ENCODE measurements at regions not wholly inside any gene's neighbourhood (a gene's known extent, or its start where the extent isn't known, plus 50 kb on each side); places are given as distances from the start of the nearest gene placed in this dataset.
"Not testable (repeated sequence)": the region's sequence is repeated elsewhere in the genome, so short reads cannot be mapped to it uniquely, and the experiment has no call there.

GRCh38 chr1:173257805-173258204 lies 50.7 kb upstream of the TNFSF4 start:
- no peak for DNase-seq (ENCODE audit: low spot score)

DNA sequence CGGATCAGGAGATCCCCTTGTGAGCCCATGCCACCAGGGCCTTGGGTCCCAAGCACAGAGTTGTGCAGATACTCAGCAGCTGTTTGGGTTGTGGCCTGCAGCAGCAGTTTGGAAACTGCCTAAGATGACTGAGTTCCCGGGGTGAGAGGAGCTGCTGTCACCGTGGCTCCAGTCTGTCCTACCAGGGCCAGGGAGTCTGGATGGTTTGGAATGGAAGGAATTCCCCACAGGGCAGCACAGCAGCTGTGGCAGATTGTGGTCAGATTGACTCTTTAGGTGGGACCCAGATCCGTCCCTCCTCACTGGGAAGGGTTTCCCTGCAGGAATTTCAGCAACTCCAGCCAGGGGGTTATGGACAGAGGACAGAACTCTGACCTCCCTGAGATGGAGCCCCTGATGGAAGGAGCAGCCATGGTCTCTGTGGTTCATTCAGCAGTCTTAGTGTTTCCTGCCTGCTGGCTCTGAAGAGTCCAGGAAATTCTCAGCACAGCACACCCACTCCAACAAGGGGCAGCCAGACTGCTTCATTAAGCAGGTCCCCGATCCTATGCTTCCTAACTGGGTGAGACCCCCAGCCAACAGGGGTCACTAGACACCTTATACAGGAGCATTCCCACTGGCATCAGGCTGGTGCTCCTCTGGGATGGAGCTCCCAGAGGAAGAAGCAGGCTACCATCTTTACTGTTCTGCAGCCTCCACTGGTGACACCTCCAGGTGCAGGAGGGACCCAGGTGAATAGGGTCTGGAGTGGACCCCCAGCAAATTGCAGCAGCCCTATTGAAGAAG lies 51.5 kb upstream of the TNFSF4 start:
- no peak for DNase-seq (ENCODE audit: low spot score)

DNA sequence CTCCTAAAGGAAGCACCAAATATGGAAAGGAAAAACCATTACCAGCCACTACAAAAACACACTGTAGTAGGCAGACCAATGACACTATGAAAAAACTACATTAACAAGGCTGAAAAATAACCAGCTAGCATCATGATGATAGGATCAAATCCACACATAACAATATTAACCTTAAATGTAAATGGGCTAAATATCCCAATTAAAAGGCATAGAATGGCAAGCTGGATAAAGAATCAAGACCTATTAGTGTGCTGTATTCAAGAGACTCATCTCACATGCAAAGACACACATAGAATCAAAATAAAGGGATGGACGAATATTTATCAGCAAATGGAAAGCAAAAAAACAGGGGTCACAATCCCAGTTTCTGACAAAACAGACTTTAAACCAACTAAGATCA lies 53.2 kb upstream of the TNFSF4 start:
- not testable (repeated sequence) for DNase-seq (ENCODE audit: low spot score)

- no peak for DNase-seq (ENCODE audit: low spot score)
These were observed 59.7 kb upstream of the TNFSF4 start for GRCh38 chr1:173266841-173267240.

DNA sequence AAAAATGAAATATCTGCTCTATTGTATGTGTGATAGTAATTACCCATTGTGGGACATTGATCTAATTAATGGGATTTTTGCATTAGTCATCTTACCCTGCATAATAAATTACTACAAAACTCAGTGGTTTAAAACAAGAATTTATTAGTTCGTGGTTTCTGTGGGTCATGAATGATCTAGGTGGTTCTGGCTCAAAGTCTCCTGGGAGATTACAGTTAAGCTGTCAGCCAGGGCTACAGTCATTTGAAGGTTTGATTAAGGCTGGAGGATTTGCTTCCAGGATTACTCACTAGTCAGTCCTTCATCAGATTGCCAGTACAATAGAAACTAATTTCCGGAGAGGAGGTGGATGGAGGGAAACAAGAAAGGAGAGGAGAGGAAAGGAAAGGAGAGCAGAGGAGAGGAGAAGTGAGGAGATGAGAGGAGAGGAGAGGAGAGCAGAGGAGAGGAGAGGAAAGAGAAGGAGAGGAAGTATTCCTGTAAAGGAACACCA lies 60.4 kb upstream of the TNFSF4 start:
- DNase-seq (ENCODE audit: low spot score), result no peak

GRCh38 chr1:173268261-173268660 lies 61.1 kb upstream of the TNFSF4 start:
- no peak for DNase-seq (ENCODE audit: low spot score)

DNA sequence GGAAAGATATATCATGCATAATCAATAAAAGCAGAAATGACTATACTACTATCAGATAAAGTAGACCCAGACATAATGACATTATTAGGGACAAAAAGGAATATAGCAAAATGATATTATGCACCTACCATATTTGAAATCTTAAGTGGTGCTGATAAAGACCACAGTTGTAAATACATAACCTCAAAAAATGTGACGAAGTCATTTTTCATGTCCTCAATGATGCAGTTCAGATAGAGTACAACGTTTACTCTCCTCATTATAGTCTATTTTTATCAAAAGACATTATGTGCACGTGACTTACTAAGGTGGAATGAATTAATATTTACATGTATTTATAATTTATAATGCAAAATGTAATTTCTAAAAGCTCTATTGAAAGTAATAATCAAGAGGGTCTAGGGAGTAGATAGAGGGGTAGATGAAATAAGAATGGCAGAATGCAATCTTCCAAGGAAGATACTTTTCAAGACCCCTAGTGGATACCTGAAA lies 61.7 kb upstream of the TNFSF4 start:
- no peak for DNase-seq (ENCODE audit: low spot score)

DNA sequence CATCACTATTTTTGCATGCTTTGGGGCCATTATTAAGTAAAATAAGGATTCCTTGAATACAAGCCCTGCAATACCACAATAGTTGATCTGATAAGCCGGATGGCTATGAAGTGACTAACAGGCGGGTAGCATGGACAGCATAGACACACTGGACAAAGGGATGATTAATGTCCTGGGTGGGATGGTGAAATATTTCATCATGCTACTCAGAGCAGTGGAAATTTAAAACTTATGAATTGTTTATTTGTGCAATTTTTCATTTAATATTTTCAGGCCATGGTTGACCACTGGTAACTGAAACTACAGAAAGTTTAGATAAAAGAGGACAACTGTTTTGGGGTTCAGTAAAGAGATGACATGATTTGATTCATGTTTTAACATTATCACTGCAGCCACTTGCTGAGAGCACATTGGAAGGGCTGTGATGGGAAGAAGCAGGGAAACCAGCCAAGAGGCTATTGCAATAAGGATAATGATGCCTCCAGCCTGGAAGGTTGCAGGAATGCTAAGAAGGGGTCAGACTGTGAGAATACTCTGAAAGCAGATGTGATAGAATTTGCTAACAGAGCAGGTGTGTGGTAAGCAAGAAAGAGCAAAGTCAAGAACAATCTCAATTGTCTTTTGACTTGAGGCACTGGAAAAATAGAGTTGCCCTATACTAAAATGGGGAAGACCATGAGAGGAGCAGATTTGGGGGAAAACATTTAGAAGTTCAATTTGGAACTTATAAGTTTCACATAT lies 62.5 kb upstream of the TNFSF4 start:
- DNase-seq (ENCODE audit: low spot score), result no peak

- no peak for DNase-seq (ENCODE audit: low spot score)
These were observed 63.1 kb upstream of the TNFSF4 start for GRCh38 chr1:173270243-173270642.

DNA sequence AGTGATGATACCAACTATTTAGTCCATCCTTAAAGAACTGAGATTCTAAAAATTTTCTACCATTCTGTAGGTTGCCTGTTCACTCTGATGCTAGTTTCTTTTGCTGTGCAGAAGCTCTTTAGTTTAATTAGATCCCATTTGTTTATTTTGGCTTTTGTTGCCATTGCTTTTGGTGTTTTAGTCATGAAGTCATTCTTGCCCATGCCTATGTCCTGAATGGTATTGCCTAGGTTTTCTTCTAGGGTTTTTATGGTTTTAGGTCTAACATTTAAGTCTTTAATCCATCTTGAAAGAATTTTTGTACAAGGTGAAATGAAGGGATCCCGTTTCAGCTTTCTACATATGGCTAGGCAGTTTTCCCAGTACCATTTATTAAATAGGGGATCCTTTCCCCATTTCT lies 63.9 kb upstream of the TNFSF4 start:
- DNase-seq (ENCODE audit: low spot score), result not testable (repeated sequence)

DNA sequence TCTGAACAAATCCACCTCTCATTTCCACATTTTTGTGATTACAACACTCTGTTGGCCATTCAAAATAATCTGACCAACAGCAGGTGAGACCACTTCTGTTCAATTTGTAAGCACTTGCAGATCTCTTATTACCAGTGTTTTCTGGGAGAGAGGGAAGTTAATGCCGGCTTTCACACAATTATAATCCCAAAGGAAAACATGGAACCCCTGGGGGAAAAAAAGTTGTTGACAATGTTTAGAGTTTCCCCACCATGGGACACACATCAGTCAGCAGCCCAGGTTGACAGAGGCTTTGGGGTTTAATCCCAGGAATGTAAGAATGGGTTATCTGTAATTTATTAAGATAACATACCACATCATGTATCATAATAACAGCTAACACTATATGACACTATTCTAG lies 68.4 kb upstream of the TNFSF4 start:
- no peak for DNase-seq (ENCODE audit: low spot score)

- DNase-seq (ENCODE audit: low spot score), result no peak
These were observed 70.0 kb upstream of the TNFSF4 start for GRCh38 chr1:173276922-173277800.

- DNase-seq (ENCODE audit: low spot score), result no peak
These were observed 73.9 kb upstream of the TNFSF4 start for GRCh38 chr1:173280899-173281660.

DNA sequence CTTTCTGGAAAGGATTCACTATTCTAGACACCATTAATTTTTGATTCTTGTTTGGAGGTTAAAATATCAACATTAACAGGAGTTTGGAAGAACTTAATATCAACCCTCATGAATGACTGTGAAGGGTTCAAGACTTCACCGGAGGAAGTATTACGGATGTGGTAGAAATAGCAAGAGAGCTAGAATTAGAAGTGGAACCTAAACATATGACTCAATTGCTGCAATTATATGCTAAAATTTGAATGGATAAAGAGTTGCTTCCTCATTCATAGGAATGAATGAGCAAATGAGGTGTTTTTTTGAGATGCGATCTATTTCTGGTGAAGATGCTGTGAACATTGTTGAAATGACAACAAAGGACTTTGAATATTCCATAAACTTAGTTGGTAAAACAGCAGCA lies 77.9 kb upstream of the TNFSF4 start:
- no peak for DNase-seq (ENCODE audit: low spot score)

DNA sequence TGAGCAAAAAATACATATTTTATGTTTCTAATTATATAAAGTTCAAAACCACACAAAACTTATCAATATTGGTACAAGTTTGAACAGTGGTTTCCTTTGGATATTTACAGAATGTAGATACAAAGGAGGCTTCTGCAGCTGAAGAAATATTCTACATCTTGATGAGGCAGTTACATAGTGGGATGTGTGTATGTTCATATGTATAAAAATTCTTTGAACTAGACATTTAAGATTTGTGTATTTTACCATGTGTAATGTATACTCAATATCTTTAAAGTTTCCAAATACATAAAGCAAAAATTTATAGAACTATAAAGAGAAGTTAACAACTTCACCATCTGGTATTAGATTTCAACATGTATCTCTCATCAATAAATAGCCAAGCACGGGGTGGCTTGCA lies 80.7 kb upstream of the TNFSF4 start:
- no peak for DNase-seq (ENCODE audit: low spot score)

DNA sequence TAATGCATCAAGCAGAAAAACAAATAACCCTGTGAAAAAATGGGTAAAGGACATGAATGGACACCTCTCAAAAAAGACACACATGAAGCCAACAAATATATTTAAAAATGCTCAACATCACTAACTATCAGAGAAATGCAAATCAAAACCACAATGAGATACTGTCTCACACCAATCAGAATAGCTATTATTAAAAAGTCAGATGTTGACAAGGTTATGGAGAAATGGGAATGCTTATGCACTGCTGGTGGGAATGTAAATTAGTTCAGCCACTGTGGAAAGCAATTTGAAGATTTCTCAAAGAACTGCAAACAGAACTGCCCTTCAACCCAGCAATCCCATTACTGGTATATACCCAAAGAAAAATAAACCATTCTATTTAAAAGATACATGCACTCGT lies 86.6 kb upstream of the TNFSF4 start:
- no peak for DNase-seq (ENCODE audit: low spot score)

DNA sequence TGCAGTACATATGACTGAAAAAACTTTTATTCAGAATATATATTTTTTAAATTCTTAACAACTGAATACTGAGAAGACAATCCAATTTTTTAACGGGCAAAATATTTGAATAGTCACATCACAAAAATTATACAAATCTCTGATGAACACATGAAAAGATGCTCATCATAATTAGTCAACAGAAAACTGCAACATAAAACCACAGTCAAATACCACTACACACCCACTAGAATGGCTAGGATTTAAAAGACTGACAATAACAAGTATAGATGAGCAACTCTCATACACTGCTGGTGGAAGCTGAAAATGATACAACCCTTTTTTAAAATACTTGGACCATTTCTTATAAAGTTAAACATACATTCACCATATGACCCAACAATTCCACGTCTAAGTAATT lies 87.7 kb upstream of the TNFSF4 start:
- no peak for DNase-seq (ENCODE audit: low spot score)

DNA sequence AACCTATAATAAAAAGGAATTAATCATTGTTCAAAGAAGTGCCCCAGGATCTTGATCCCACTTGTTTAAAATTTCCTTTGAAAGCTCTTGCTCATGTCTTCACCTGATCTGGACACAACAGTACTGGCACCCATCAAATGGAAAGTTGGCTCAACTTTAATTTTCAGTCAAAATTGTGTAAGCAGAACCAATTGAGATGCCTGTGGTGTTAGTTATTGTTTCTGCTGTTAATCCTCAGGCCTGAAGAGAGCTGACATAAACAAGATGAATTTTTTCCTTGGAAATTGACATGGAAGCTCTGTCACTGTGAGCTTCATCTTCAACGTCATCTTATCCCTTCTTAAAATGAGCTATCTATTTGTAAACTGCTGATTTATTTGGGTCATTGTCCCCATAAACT lies 88.3 kb upstream of the TNFSF4 start:
- no peak for DNase-seq (ENCODE audit: low spot score)

GRCh38 chr1:173295995-173296394 lies 88.9 kb upstream of the TNFSF4 start:
- no peak for DNase-seq (ENCODE audit: low spot score)

DNA sequence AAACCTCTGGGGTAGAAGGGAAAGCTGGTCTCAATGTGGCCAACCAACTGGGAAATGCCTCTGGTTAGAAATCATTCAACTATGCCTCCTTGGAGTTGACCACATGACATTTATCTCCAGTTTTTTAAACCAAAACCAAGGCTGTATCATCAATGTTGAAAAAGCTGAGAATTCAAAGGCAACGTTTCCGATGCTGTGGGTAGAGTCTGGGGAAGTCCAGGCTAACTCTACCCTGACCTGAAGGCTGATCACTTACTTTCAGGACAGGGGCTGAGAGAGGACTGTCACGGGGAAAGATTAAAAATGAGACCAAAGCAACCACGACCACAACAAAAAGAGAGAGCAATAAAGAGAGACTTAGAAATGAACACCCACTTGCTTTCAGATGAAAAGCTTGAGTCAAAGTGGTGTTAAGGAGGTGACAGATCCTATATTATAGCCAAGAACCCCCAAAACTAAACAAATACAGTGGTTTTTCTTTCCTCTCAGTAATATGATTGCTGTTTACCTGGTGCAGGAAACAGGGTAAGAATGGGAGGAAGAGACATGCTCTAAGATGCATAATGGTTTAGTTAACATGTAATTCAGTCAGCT lies 90.8 kb upstream of the TNFSF4 start:
- DNase-seq (ENCODE audit: low spot score), result no peak
